NB4 (cell line): ENCODE measurements at regions not wholly inside any gene's neighbourhood (a gene's known extent, or its start where the extent isn't known, plus 50 kb on each side); places are given as distances from the start of the nearest gene placed in this dataset.

Source experiments
- DNase-seq: peaks from one replicate; pipeline ENCODE4 v3.0.0; 2010; ENCODE audit warnings: low read depth
- H3K4me3 ChIP-seq: one replicate; pipeline ENCODE4 v1.5.1; 2011; ENCODE audit warnings: mild to moderate bottlenecking, low read depth, low read length, moderate library complexity
- MYC ChIP-seq: IDR thresholded peaks from 2 replicates; pipeline ENCODE4 v1.6.1; 2011; ENCODE audit warnings: low read depth, low read length
- POLR2A ChIP-seq: IDR thresholded peaks from 2 replicates; pipeline ENCODE4 v1.6.1; 2011; ENCODE audit warnings: mild to moderate bottlenecking; ENCODE audit not compliant: insufficient read length; ENCODE audit errors: extremely low read depth
- TF ChIP-seq, protein P1 (sequence below): IDR thresholded peaks from one replicate; pipeline ENCODE4 v1.5.1; 2012; ENCODE audit warnings: low read depth, low read length
- TF ChIP-seq, protein P2 (sequence below): IDR thresholded peaks from 2 replicates; pipeline ENCODE4 v1.6.1; 2011; ENCODE audit warnings: low read depth, low read length

DNA sequence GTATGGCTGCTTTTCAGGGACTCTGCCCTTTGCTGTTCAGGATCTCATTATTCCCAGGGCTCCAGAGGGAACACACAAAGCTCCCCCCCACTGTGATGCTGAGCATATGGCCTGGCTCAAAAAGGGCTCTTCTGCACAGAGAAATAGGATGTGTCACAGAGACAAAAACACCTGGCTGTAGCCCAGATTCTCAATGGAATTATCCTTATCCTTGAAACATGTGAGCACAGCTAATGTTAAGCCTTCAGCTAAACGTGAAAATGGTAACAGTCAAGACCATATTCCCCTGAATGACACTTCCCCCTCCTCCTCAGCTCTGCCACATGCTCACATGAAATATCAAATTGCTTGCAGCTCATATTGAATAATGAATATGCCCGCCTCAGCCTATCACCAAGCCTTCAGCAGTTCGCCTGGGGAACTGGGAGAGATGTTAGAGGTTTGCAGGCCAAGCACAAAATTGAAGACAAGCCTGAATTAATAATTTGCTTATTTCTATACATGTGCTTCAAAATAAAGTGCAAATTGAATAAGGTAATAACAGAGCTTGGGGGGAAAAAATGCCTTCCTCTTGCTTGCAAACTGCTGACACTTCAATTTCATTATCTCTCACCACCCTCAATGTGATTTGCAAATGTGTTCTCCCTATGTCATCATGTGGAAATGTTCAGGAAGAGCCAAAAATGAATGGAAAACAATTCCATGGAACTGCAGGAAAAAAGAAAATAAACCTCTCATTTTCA lies 181.0 kb upstream of the HNRNPA3 start:
- TF ChIP-seq MYC (no peak), POLR2A (no peak)
- TF ChIP-seq, protein P1, sequence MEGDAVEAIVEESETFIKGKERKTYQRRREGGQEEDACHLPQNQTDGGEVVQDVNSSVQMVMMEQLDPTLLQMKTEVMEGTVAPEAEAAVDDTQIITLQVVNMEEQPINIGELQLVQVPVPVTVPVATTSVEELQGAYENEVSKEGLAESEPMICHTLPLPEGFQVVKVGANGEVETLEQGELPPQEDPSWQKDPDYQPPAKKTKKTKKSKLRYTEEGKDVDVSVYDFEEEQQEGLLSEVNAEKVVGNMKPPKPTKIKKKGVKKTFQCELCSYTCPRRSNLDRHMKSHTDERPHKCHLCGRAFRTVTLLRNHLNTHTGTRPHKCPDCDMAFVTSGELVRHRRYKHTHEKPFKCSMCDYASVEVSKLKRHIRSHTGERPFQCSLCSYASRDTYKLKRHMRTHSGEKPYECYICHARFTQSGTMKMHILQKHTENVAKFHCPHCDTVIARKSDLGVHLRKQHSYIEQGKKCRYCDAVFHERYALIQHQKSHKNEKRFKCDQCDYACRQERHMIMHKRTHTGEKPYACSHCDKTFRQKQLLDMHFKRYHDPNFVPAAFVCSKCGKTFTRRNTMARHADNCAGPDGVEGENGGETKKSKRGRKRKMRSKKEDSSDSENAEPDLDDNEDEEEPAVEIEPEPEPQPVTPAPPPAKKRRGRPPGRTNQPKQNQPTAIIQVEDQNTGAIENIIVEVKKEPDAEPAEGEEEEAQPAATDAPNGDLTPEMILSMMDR = no peak
- TF ChIP-seq, protein P2, sequence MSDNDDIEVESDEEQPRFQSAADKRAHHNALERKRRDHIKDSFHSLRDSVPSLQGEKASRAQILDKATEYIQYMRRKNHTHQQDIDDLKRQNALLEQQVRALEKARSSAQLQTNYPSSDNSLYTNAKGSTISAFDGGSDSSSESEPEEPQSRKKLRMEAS = no peak
- DNase-seq = no peak
- H3K4me3 ChIP-seq = no peak overlapping the region

GRCh38 chr2:177036747-177037146 lies 175.8 kb upstream of the HNRNPA3 start:
- no peak for DNase-seq
- H3K4me3 ChIP-seq = no peak overlapping the region
- no peak for TF ChIP-seq MYC
- TF ChIP-seq, protein P2 = no peak
- TF ChIP-seq POLR2A = no peak
- TF ChIP-seq, protein P1 = no peak

DNA sequence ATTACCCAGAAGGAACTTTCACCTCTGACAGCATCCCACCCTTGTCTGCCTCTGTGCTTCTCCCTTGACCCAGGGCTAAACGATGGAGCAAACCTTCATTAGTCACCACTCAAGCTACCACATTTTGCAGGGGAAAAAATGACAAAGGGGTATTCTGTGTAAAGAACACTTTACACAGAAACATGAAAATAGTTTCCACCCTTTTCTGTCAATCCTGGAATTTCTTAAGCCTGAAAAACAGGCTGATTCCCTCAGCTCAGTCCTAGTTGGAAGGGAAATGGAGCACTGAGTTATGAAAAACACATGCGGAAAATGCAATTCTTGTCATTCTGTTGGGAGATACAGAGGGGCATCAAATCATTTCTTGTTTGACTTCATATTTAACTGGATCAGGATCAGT lies 175.0 kb upstream of the HNRNPA3 start:
- no peak for DNase-seq
- no peak overlapping the region for H3K4me3 ChIP-seq
- no peak for TF ChIP-seq MYC
- TF ChIP-seq, protein P1 = no peak
- no peak for TF ChIP-seq POLR2A
- TF ChIP-seq, protein P2 = no peak

DNA sequence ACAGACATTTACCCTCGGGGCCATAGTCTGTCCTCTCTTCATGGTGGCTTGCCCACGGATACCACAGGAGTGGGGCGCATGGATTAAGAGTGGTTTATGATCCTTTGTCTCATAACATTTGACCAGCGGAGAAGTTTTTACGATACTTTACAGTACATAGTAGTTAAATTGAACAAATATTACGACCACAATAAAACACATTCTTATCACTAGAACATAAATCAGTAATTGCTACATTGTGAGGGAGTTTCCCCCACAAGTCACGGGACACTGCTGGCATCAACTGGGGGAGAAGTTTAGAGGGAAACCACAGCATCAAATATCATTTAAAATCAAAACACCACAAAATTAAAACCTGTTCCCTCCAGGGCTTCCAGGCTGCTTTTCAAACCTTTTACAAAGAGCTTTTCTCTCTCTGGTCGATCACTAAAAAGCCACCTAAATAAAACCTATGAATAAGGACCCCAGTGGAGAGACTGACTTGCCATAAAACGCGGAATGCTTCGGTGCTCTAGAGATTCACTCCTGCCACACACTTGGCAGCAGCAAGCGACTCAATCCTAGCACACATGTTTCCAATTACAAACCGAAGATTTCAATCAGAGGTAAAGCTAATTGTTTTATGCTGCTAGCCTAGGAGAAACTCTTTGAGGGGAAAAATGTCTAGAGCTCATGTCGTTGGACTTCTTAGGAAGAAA lies 173.7 kb upstream of the HNRNPA3 start:
- no peak for DNase-seq
- TF ChIP-seq, protein P2 = no peak
- H3K4me3 ChIP-seq = no peak overlapping the region

- DNase-seq = no peak
- TF ChIP-seq MYC (no peak), POLR2A (no peak)
- TF ChIP-seq, protein P2 = no peak
- TF ChIP-seq, protein P1 = no peak
- H3K4me3 ChIP-seq = no peak overlapping the region
Measured at GRCh38 chr2:177042311-177042710, 170.3 kb upstream of the HNRNPA3 start.

GRCh38 chr2:177044671-177045070 lies 167.9 kb upstream of the HNRNPA3 start:
- no peak overlapping the region for H3K4me3 ChIP-seq
- no peak for DNase-seq
- TF ChIP-seq MYC = no peak
- TF ChIP-seq, protein P1 = no peak
- TF ChIP-seq, protein P2 = no peak
- TF ChIP-seq POLR2A = no peak
